ENCODE measurements at regions not wholly inside any gene's neighbourhood (a gene's known extent, or its start where the extent isn't known, plus 50 kb on each side); places are given as distances from the start of the nearest gene placed in this dataset.

DNA sequence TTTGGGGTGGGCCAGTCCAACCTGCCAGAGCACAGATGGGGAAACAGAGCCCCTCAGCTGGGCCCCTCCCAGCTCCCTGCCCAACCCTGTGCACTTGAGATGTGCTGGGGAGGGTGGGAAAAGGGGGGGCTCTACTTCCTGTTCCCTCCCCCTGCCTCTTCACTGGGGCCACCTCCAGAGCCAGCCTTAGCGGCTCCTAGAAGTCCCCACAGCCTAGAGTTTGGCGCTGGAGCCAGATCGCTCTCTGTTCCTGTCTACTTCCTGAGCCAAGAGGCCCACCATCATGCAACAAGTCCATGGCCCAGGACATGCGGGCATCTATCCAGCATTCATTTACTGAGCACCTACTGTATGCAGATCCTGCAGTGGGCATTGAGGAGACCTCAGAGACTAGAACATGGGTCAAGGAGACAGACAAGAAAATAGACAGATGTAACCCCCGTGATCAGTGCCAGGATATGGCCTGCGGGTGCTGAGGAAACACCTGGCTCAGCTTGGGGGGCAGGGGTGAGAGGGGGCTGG is 144.1 kb downstream of the SYF2 start:
- TF ChIP-seq, protein P1, sequence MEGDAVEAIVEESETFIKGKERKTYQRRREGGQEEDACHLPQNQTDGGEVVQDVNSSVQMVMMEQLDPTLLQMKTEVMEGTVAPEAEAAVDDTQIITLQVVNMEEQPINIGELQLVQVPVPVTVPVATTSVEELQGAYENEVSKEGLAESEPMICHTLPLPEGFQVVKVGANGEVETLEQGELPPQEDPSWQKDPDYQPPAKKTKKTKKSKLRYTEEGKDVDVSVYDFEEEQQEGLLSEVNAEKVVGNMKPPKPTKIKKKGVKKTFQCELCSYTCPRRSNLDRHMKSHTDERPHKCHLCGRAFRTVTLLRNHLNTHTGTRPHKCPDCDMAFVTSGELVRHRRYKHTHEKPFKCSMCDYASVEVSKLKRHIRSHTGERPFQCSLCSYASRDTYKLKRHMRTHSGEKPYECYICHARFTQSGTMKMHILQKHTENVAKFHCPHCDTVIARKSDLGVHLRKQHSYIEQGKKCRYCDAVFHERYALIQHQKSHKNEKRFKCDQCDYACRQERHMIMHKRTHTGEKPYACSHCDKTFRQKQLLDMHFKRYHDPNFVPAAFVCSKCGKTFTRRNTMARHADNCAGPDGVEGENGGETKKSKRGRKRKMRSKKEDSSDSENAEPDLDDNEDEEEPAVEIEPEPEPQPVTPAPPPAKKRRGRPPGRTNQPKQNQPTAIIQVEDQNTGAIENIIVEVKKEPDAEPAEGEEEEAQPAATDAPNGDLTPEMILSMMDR (IDR thresholded peaks at IDR 0.05; ENCODE audit: low read depth, low read length, missing control alignments), result no peak
- H3K27ac ChIP-seq, result no peak overlapping the region
- H3K36me3 ChIP-seq (replicated peaks), result no peaks in the 10 kb centered on the region
- H3K4me3 ChIP-seq (ENCODE audit: low read depth, low read length), result no peak overlapping the region
- H3K27me3 ChIP-seq (replicated peaks), result no peaks in the 10 kb centered on the region
- DNase-seq, result no peak
- in situ Hi-C loops (cut with HindIII; ENCODE audit: low pct_ligation_motif_present, low sequenced_read_pairs), result no loop called here

- TF ChIP-seq, protein P1 (IDR thresholded peaks at IDR 0.05; ENCODE audit: low read depth, low read length, missing control alignments), result no peak
- in situ Hi-C loops (cut with HindIII; ENCODE audit: low pct_ligation_motif_present, low sequenced_read_pairs), result no loop called here
- no peak for DNase-seq
- H3K4me3 ChIP-seq (ENCODE audit: low read depth, low read length), result no peak overlapping the region
- H3K36me3 ChIP-seq (replicated peaks), result no peaks in the 10 kb centered on the region
- H3K27me3 ChIP-seq (replicated peaks), result no peaks in the 10 kb centered on the region
- H3K27ac ChIP-seq, result no peak overlapping the region
Measured at GRCh38 chr1:25086518-25087079, 145.7 kb downstream of the SYF2 start.

DNA sequence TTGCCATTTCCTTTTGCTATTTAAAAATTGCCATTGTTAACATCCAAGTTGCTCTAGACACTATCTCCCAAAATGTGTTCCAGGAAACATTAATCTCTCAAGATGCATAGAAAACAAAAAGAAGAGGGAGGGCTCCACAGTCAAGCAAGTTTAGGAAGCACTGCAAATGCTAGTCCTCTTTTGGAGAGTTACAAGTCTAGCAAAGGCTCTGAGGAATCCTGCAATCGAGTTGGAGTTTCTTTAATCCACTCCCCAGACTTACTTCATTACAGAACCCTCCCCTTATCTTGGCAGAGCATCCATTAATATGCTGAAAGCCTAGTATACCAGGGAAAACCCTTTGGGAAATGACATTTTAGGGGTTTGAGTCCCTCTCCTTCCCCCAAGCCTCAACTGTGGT is 147.9 kb downstream of the SYF2 start:
- Histone ChIP-seq H3K36me3 (replicated peaks) (no peaks in the 10 kb centered on the region), H3K27ac (no peak overlapping the region), H3K27me3 (replicated peaks) (no peaks in the 10 kb centered on the region), H3K4me3 (ENCODE audit: low read depth, low read length) (no peak overlapping the region)
- no peak for DNase-seq
- in situ Hi-C loops (cut with HindIII; ENCODE audit: low pct_ligation_motif_present, low sequenced_read_pairs), result no loop called here
- TF ChIP-seq, protein P1 (IDR thresholded peaks at IDR 0.05; ENCODE audit: low read depth, low read length, missing control alignments), result no peak

DNA sequence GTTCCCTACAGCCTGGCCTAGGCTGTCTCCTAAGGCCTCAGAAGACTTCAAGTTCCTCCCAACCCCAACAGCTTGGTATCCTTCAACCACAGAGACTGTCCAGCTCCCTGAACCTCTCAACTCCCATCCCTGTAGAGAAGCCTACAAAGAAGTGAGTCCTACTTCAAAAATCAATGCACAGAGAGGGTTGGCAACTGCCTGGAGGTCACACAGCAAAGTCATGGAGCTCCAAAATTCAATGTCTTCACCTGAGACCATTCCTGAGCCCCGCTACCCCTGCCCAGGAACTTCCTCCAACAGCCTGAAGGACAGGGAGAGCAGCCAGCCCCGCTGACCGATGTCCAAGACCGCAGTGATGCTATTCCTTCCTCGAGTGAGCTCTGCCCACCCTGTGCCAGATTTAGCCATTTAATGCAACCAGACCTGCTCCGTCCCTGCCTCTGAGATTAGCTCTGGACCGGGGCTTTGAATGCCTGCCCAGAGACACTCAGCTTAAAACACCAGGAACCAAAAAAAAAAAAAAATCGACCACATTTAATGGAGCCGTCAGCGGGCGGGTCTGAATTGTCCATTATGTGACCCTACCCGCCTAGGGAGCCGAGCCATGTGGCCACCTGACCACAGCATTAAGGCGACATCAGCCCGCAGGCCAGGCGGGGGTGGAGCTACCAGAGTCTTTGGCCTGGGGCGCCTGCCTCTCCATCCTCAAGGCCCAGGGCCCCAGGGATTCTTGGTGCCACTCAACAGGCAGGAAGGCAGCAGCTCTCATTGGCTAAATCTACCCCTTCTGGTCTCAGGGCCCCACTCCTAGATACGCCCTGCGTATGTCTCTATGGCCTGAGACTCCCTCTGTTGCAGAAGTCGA is 148.6 kb downstream of the SYF2 start:
- in situ Hi-C loops (cut with HindIII; ENCODE audit: low pct_ligation_motif_present, low sequenced_read_pairs), result no loop called here
- H3K27me3 ChIP-seq (replicated peaks), result no peaks in the 10 kb centered on the region
- H3K4me3 ChIP-seq (ENCODE audit: low read depth, low read length), result no peak overlapping the region
- no peak for DNase-seq
- TF ChIP-seq, protein P1 (IDR thresholded peaks at IDR 0.05; ENCODE audit: low read depth, low read length, missing control alignments), result no peak
- H3K27ac ChIP-seq, result no peak overlapping the region
- no peaks in the 10 kb centered on the region for H3K36me3 ChIP-seq (replicated peaks)

DNA sequence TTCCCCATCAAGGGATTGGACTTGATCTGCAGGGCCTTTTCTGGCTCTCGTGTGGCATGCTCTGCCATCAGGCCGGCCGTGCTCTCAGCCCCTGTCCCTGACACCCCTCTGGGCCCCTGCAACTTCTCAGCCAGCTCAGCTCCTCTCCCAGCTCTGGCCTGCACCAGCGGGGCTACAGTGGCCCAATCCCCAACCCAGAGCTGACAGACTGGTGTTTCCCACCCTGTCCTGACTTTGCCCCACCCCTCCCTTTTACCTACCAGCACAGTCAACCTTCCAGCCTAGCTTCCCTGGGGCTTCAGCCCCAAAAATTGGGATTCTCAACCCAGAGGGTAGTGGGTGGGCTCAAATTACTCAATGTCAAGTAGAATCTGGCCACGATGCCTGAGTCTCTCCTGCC is 149.3 kb downstream of the SYF2 start:
- Histone ChIP-seq H3K36me3 (replicated peaks) (no peaks in the 10 kb centered on the region), H3K27me3 (replicated peaks) (no peaks in the 10 kb centered on the region), H3K4me3 (ENCODE audit: low read depth, low read length) (no peak overlapping the region), H3K27ac (no peak overlapping the region)
- TF ChIP-seq, protein P1 (IDR thresholded peaks at IDR 0.05; ENCODE audit: low read depth, low read length, missing control alignments), result no peak
- in situ Hi-C loops (cut with HindIII; ENCODE audit: low pct_ligation_motif_present, low sequenced_read_pairs), result no loop called here
- DNase-seq, result no peak
